HepG2 (cell line): ENCODE measurements at regions not wholly inside any gene's neighbourhood (a gene's known extent, or its start where the extent isn't known, plus 50 kb on each side); places are given as distances from the start of the nearest gene placed in this dataset.

ENCODE experiments used
- ATAC-seq: fragments of 200-7000 bp; cut with Tn5 transposase; 3 replicates; pipeline ENCODE4 v1.9.1; 2020; ENCODE audit warnings: mild to moderate bottlenecking, moderate library complexity
- BruUV-seq: library from RNA; stranded (reverse); fragments of 400-500 nt; replicated peaks from 2 replicates; lab custom pipeline; 2021; lab: Mats Ljungman, UMichigan
- CTCF ChIA-PET: fragments of 300-600 bp; formaldehyde crosslinking; extraction: SDS; loops from one replicate; lab custom pipeline; 2021; ENCODE audit warnings: low total read pairs, inconsistent platforms, low intra/inter-chr PET ratio; lab: Yijun Ruan, JAX
- POLR2A ChIA-PET: fragments of 350-600 bp; sonication (Branson Sonifier 250); formaldehyde crosslinking; loops from one replicate; lab custom pipeline; 2020; ENCODE audit warnings: antibody characterized with exemption, inconsistent platforms; lab: Yijun Ruan, JAX
- DNase-seq: peaks from one replicate; pipeline ENCODE4 v3.0.0-alpha.2; 2015; ENCODE audit warnings: low spot score
- FAIRE-seq: peaks from 3 replicates; lab custom pipeline; 2011; peaks lifted over from hg19 to GRCh38; lab: Jason Lieb, UNC
- H2AFZ ChIP-seq: one replicate; pipeline ENCODE4 v1.6.1; 2011; ENCODE audit warnings: low read length, inconsistent platforms
- H3K27ac ChIP-seq: fragments of 300-600 bp; 3 replicates; pipeline ENCODE4 v1.8.0; 2011; ENCODE audit warnings: mixed run types, mild to moderate bottlenecking, mixed read lengths, low read length, inconsistent platforms; ENCODE audit not compliant: insufficient read depth; ENCODE audit errors: extremely low read length
- H3K27me3 ChIP-seq, 2 experiments: fragments of 200-600 bp in 1 of 2; 2 replicates in 1 of 2; 3 replicates in 1 of 2; pipeline versions ENCODE4 v1.6.0 to v1.8.0; 2011; ENCODE audit warnings: low read length in 2 of 2, mild to moderate bottlenecking in 2 of 2, moderate library complexity in 2 of 2, inconsistent platforms in 1 of 2; ENCODE audit not compliant: insufficient read depth in 2 of 2, control insufficient read depth in 1 of 2
- H3K36me3 ChIP-seq, 2 experiments: fragments of 200-600 bp in 1 of 2; replicated peaks in 1 of 2; 2 replicates in 1 of 2; 3 replicates in 1 of 2; pipeline versions ENCODE4 v1.5.1 to v1.8.0; 2011; ENCODE audit warnings: low read length in 2 of 2, inconsistent platforms in 1 of 2; ENCODE audit not compliant: insufficient read depth in 2 of 2, control insufficient read depth in 1 of 2
- H3K4me1 ChIP-seq: 2 replicates; pipeline ENCODE4 v1.5.1; 2012; ENCODE audit warnings: low read length, inconsistent platforms; ENCODE audit not compliant: insufficient read depth
- H3K4me2 ChIP-seq: 2 replicates; pipeline ENCODE4 v1.6.0; 2011; ENCODE audit warnings: low read depth, low read length, inconsistent platforms
- H3K4me3 ChIP-seq, 3 experiments: fragments of 200-600 bp in 1 of 3; sonication (generic), shearing (Covaris generic) in 1 of 3; replicated peaks in 1 of 3; 2 replicates each; pipeline ENCODE4 v1.5.1; 2011 to 2016; ENCODE audit warnings: low read length in 3 of 3, inconsistent platforms in 2 of 3, low read depth in 2 of 3, mild to moderate bottlenecking in 2 of 3, control low read depth in 1 of 3, mixed read lengths in 1 of 3; ENCODE audit not compliant: insufficient read depth in 1 of 3
- H3K79me2 ChIP-seq: one replicate; pipeline ENCODE4 v1.6.1; 2011; ENCODE audit warnings: low read length, inconsistent platforms; ENCODE audit not compliant: insufficient read depth
- H3K9ac ChIP-seq: 2 replicates; pipeline ENCODE4 v1.6.0; 2011; ENCODE audit warnings: mild to moderate bottlenecking, low read depth, low read length, inconsistent platforms; ENCODE audit not compliant: insufficient read depth
- H3K9me3 ChIP-seq: 2 replicates; pipeline ENCODE4 v1.5.1; 2012; ENCODE audit warnings: mild to moderate bottlenecking, low read length
- H4K20me1 ChIP-seq: 2 replicates; pipeline ENCODE4 v1.6.0; 2011; ENCODE audit warnings: inconsistent platforms, mild to moderate bottlenecking, low read length, moderate library complexity; ENCODE audit not compliant: insufficient read depth
- ARID4A ChIP-seq: sonication (generic); formaldehyde crosslinking; IDR thresholded peaks from 2 replicates; pipeline ENCODE4 v1.5.0; 2020; ENCODE audit warnings: mild to moderate bottlenecking, missing genetic modification reagents, borderline replicate concordance
- FLYWCH1 ChIP-seq: sonication (generic); formaldehyde crosslinking; IDR thresholded peaks from 2 replicates; pipeline ENCODE4 v1.8.1; 2023; ENCODE audit warnings: mild to moderate bottlenecking, missing genetic modification reagents
- HNF1A ChIP-seq, 2 experiments: sonication (generic) in 1 of 2; formaldehyde crosslinking in 1 of 2; IDR thresholded peaks; 2 replicates each; pipeline versions ENCODE4 v1.4.0 to v1.6.1; 2016 to 2020; ENCODE audit warnings: borderline replicate concordance in 1 of 2, low read depth in 1 of 2, mild to moderate bottlenecking in 1 of 2, missing genetic modification reagents in 1 of 2
- KAT7 ChIP-seq: IDR thresholded peaks from 2 replicates; pipeline ENCODE4 v1.6.1; 2018; ENCODE audit warnings: borderline replicate concordance, missing compliant biosample characterization
- NFIB ChIP-seq: sonication (generic); formaldehyde crosslinking; IDR thresholded peaks from 2 replicates; pipeline ENCODE4 v1.9.0; 2021; ENCODE audit warnings: missing genetic modification reagents, mild to moderate bottlenecking, borderline replicate concordance
- RFX3 ChIP-seq: IDR thresholded peaks from 2 replicates; pipeline ENCODE4 v1.6.1; 2016; ENCODE audit warnings: missing biosample characterization, missing genetic modification reagents
- ZBTB10 ChIP-seq: sonication (generic); formaldehyde crosslinking; IDR thresholded peaks from 2 replicates; pipeline ENCODE4 v1.4.0; 2020; ENCODE audit warnings: missing genetic modification reagents, borderline replicate concordance
- ZNF101 ChIP-seq: sonication (generic); formaldehyde crosslinking; IDR thresholded peaks from 2 replicates; pipeline ENCODE4 v1.4.0; 2020; ENCODE audit warnings: mild to moderate bottlenecking, low read depth, missing genetic modification reagents, borderline replicate concordance
- ZNF143 ChIP-seq: sonication (generic); formaldehyde crosslinking; IDR thresholded peaks from 2 replicates; pipeline ENCODE4 v1.4.0; 2020; ENCODE audit warnings: missing genetic modification reagents
- ZNF251 ChIP-seq: sonication (generic); formaldehyde crosslinking; IDR thresholded peaks from 2 replicates; pipeline ENCODE4 v1.9.0; 2021; ENCODE audit warnings: mild to moderate bottlenecking, missing genetic modification reagents
- ZNF678 ChIP-seq: sonication (generic); formaldehyde crosslinking; IDR thresholded peaks from 2 replicates; pipeline ENCODE4 v1.4.0; 2020; ENCODE audit warnings: mild to moderate bottlenecking, missing genetic modification reagents
- WGBS: methylation state at CpG from one replicate; pipeline ENCODE4 v1.1.6; 2017; ENCODE audit warnings: low lambda C conversion rate; 5-methylcytosine and 5-hydroxymethylcytosine counted together
- in situ Hi-C: cut with HindIII; loops from 2 replicates; pipeline ENCODE4 v1.10.0; 2017; ENCODE audit warnings: low pct_unique_long_range_greater_than_20kb; ENCODE audit not compliant: extremely low pct_ligation_motif_present
- intact Hi-C: fragments of 100-400 bp; cut with micrococcal nuclease; formaldehyde crosslinking; loops from one replicate; pipeline ENCODE4 v1.10.0; 2022; ENCODE audit not compliant: unreplicated experiment

GRCh38 chr1:171432473-171432872 is 52.9 kb upstream of the PRRC2C start:
- no peaks in the 10 kb centered on the region for H3K79me2 ChIP-seq
- in situ Hi-C loops = no loop called here
- 88% methylated on average over 1 of the region's 1 CpG for WGBS
- no peaks in the 10 kb centered on the region for H4K20me1 ChIP-seq
- H3K9ac ChIP-seq = no peak overlapping the region
- TF ChIP-seq ZNF101 (CRISPR knock-in tag) (no peak), ZNF251 (CRISPR knock-in tag) (no peak), KAT7 (no peak), ZNF678 (no peak), RFX3 (no peak), ZNF143 (no peak), ARID4A (CRISPR knock-in tag) (no peak), NFIB (no peak), ZBTB10 (CRISPR knock-in tag) (no peak), HNF1A (IDR thresholded peaks at IDR 0.05; ENCODE audit: low read depth) (no peak), HNF1A (CRISPR knock-in tag; IDR thresholded peaks at IDR 0.05; ENCODE audit: borderline replicate concordance) (no peak), FLYWCH1 (CRISPR knock-in tag) (no peak)
- no peak overlapping the region for H2AFZ ChIP-seq
- H3K27me3 ChIP-seq = no peaks in the 10 kb centered on the region; a peak in 1 of 5 replicates
- H3K4me1 ChIP-seq = no peaks in the 10 kb centered on the region
- ATAC-seq (no peak), FAIRE-seq (no peak), DNase-seq (no peak)
- intact Hi-C loops = no loop called here
- CTCF ChIA-PET = no interaction called here
- BruUV-seq = no TSS peak
- no peak overlapping the region for H3K4me2 ChIP-seq
- no peak overlapping the region for H3K4me3 ChIP-seq
- no peak overlapping the region for H3K27ac ChIP-seq
- no peaks in the 10 kb centered on the region for H3K9me3 ChIP-seq
- POLR2A ChIA-PET = no interaction called here
- no peaks in the 10 kb centered on the region for H3K36me3 ChIP-seq
